ENCODE measurements at regions not wholly inside any gene's neighbourhood (a gene's known extent, or its start where the extent isn't known, plus 50 kb on each side); places are given as distances from the start of the nearest gene placed in this dataset.

DNA sequence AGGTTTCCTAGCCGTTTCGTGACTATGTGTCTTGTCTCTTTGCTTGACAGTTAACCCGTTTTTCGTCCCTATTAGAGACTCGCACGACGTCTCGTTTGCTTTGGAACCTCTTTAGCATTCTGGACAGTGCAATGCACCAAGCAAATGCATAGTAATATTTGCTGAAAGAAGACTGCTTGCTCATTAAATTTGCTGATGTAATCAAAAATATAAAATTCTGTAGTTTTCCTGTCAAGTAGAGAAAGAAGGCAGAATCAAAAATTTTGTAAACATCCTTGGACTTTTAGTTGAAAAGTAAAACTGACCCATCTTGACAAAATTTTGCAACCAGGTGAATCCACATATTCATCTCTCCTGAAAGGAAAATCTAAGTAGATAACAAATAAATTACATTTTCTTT lies 106.9 kb upstream of the RAPGEF2 start:
- H3K9me3 ChIP-seq (ENCODE audit: control insufficient read depth, insufficient read depth, low read depth, low read length), result no peaks in the 10 kb centered on the region
- H3K4me1 ChIP-seq (ENCODE audit: control insufficient read depth, insufficient read depth, low read length), result peaks cover 10% of the 10 kb centered on the region
- ChIA-PET CTCF (no interaction called here), POLR2A (no interaction called here)
- no peak overlapping the region for H3K27ac ChIP-seq (ENCODE audit: extremely low read depth, low read depth, low read length)
- no peak overlapping the region for H3K4me3 ChIP-seq (ENCODE audit: low read depth, low read length)
- TF ChIP-seq HIC1 (tag by site-specific recombination; IDR thresholded peaks at IDR 0.05) (no peak), YY2 (tag by site-specific recombination; IDR thresholded peaks at IDR 0.05) (no peak), KLF1 (tag by site-specific recombination; IDR thresholded peaks at IDR 0.05) (no peak), ZNF10 (tag by site-specific recombination; IDR thresholded peaks at IDR 0.05) (no peak), ZXDB (tag by site-specific recombination; IDR thresholded peaks at IDR 0.05) (no peak), ZNF362 (tag by site-specific recombination; IDR thresholded peaks at IDR 0.05) (no peak), ZNF830 (tag by site-specific recombination; IDR thresholded peaks at IDR 0.05; ENCODE audit: low read depth) (no peak), ZNF645 (tag by site-specific recombination; IDR thresholded peaks at IDR 0.05) (no peak), ZBTB8A (tag by site-specific recombination; IDR thresholded peaks at IDR 0.05) (no peak), ZNF292 (tag by site-specific recombination; IDR thresholded peaks at IDR 0.05; ENCODE audit: borderline replicate concordance, low read depth) (no peak), ZSCAN18 (tag by site-specific recombination; IDR thresholded peaks at IDR 0.05) (no peak), ZNF585B (tag by site-specific recombination; IDR thresholded peaks at IDR 0.05) (no peak), KLF9 (tag by site-specific recombination; IDR thresholded peaks at IDR 0.05; ENCODE audit: low read depth) (no peak), ZNF202 (tag by site-specific recombination; IDR thresholded peaks at IDR 0.05; ENCODE audit: borderline replicate concordance) (no peak), ZNF248 (tag by site-specific recombination; IDR thresholded peaks at IDR 0.05) (no peak)
- TF ChIP-seq, protein P1, sequence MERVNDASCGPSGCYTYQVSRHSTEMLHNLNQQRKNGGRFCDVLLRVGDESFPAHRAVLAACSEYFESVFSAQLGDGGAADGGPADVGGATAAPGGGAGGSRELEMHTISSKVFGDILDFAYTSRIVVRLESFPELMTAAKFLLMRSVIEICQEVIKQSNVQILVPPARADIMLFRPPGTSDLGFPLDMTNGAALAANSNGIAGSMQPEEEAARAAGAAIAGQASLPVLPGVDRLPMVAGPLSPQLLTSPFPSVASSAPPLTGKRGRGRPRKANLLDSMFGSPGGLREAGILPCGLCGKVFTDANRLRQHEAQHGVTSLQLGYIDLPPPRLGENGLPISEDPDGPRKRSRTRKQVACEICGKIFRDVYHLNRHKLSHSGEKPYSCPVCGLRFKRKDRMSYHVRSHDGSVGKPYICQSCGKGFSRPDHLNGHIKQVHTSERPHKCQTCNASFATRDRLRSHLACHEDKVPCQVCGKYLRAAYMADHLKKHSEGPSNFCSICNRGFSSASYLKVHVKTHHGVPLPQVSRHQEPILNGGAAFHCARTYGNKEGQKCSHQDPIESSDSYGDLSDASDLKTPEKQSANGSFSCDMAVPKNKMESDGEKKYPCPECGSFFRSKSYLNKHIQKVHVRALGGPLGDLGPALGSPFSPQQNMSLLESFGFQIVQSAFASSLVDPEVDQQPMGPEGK (tag by site-specific recombination; IDR thresholded peaks at IDR 0.05), result no peak
- TF ChIP-seq, protein P2, sequence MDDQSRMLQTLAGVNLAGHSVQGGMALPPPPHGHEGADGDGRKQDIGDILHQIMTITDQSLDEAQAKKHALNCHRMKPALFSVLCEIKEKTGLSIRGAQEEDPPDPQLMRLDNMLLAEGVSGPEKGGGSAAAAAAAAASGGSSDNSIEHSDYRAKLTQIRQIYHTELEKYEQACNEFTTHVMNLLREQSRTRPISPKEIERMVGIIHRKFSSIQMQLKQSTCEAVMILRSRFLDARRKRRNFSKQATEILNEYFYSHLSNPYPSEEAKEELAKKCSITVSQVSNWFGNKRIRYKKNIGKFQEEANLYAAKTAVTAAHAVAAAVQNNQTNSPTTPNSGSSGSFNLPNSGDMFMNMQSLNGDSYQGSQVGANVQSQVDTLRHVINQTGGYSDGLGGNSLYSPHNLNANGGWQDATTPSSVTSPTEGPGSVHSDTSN (CRISPR knock-in tag; IDR thresholded peaks at IDR 0.05), result no peak
- no peaks in the 10 kb centered on the region for H3K36me3 ChIP-seq (ENCODE audit: control insufficient read depth in 2 of 2, insufficient read depth in 1 of 2, low read length in 2 of 2)
